GM21423 (cell line): ENCODE measurements at regions not wholly inside any gene's neighbourhood (a gene's known extent, or its start where the extent isn't known, plus 50 kb on each side); places are given as distances from the start of the nearest gene placed in this dataset.
"Not testable (repeated sequence)": the region's sequence is repeated elsewhere in the genome, so short reads cannot be mapped to it uniquely, and the experiment has no call there.

Source experiments
- ATAC-seq: cut with Tn5 transposase; IDR thresholded peaks from one replicate; pipeline ENCODE4 v1.9.1; 2021; ENCODE audit warnings: mild to moderate bottlenecking, moderate library complexity; ENCODE audit not compliant: unreplicated experiment

DNA sequence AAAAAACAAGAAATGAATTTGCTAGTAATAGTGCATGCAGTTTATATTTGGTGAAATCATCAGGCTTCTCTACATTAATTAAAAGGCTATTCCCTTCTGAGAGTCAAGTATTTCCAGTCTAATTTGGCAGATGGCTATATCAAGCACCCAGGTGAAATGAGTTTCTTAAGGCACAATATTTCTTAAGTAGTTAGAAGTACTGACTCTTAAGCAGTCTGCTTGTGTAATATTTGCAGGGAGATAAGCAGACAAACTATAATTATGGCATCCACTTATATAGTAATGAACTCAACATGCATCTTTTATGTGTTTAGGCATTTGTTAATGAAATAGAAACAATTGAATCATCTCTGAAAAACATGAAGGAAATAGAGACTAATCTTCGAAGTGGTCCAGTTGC is 189.2 kb downstream of the UTRN start:
- ATAC-seq = no peak

DNA sequence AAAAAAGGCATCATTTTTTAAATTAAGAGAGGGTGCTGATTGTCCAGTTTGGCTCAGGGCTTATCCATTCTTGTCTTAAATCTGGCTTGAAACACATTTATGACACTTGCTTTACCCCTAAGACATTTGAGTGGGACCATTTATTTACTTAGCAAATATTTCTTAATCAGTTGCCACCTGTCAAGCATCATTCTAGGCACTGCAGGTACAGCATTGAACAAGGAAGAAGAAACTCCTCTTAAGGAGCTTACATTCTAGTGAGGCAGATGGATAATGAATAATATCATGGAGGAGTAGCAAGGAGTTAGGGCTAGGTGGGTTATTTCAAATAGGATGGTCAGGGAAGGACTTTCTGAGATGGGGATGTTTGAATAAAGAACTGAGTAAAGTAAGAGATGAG is 189.8 kb downstream of the UTRN start:
- ATAC-seq = no peak

DNA sequence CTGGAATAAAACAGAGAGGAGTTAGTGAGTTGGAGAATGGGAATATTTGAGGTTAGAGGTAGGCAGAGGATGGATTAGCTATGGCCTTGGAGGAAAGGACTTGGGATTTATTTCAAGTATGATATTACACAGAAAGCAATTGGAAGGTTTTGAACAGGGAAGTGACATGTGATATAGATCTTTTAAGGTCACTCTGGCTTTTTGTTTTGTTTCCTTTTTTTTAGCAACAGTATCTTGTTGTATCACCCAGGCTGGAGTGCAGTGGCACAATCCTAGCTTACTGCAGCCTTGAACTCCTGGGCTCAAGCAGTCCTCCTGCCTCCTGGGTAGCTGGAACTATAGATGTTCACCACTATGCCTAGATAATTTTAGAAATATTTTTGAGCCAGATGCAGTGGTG is 190.3 kb downstream of the UTRN start:
- ATAC-seq = no peak

DNA sequence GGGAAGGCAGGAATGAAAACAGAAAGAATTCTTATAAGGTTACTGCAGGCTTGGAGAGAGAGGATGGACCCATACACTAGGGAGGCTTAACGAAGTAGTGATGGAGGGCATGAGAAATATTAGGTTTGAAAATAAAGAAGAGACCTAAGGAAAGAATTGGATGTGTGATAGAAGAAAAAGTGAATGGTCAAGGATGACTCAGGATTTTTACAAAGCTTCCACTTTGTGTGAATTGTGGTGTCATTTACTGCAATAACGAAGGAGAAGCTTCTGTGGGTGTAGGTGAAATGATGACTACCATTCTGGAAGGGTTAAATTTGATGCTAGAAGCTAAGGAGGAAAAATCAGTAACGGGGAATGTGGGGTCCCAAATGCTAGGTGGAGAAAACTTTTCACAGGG is 191.2 kb downstream of the UTRN start:
- ATAC-seq = no peak

DNA sequence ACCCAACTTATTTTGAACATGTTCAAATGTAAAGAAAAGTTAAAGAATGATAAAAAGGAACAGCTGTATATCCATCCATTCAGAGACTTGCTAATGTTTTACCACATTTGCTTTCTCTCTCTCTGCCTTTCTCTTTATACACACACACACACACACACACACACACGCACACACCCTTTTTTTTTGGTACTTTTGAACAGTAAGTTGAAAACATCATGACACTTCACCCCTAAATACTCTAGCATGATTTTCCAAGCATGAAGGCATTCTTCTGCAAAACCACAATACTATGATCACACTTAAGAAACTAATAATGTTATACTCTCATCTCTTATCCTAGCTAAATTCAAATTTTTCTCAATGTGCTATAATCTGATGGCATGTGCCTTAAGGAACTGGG is 192.3 kb downstream of the UTRN start:
- no peak for ATAC-seq

DNA sequence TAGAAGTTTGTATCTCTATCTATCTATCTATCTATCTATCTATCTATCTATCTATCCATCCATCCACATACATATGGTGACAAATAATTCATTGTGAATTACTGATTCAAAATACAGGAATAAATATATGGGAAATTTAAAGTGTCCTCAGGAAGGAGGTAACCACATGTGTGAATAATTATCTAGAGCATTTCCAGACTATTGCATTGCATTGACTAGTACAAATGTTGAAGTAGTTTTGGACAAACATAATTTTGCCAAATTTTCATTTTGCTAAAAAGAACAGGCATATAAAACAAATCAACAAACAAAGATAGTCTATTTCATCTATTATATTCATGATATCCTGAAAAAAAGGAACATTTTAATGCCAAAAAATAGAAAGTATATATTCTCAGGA is 192.7 kb downstream of the UTRN start:
- no peak for ATAC-seq

DNA sequence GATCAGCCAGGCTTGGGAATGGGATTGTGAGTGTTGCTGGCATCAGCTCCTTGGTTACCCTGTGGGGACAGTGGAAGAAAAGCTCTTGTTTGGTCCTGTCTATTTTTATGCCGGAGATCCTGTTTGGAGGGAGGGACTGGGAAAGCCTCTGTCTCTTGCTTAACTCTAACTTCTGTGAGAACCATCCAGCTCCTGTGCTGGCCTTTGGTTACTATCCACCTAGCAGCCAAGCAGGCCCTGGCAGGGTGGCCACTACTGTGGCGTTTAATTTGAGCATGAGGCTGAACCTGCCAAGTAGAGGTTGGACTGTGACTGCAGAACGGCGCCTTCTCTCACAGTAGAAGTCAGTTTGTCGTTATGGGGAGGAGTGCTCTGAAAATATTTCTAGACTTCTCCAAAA is 193.3 kb downstream of the UTRN start:
- no peak for ATAC-seq

DNA sequence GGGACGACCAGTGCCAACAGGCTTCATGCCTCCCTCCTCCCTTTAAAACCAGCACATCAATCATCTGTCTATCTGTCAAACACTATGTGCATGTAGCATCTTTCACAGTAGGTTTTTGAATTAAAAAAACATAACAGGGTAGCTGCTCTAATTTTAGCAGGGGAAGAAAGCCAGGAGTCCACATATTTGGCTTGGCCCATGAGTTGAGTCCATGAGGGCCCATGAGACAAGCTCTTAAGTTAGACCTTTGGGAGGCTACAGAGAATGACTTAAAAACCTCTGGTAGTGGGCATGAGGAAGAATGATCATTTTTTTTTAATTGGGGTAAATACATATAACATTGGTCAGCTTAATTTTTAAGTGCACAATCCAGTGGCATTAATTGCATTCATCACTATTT is 194.9 kb downstream of the UTRN start:
- no peak for ATAC-seq

DNA sequence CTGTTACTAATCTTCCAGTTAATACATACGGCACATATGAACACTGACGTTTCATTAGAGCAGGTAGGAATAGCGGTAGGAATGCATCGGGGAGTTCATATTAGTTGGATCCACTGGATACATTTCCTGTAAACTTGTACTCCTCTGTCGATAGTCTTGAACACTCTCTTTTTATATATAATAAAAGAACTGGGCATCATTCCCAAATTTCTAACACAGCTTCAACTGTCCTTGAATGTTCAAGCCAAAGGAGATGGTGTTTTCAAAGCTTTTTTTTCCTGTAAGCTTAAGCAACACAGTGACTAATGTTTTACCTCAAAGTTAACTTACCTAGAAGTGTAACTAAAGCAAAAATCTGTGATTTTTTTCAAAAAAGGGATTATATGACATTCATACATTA is 195.3 kb downstream of the UTRN start:
- ATAC-seq = no peak

DNA sequence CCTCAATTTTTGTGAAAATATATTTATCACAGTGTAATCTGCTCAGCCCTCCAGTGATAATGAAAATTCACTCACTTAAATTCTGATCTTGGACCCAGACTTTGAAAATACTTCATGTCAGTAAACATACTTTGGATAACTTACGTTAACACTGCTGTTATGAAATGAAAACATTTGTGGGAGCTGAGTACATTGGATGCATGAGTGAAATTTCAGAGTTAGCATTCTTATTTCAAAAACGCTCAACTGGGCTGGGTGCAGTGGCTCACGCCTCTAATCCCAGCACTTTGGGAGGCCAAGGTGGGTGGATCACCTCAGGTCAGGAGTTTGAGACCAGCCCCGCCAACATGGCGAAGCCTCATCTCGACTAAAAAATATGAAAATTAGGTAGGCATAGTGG is 196.4 kb downstream of the UTRN start:
- no peak for ATAC-seq

DNA sequence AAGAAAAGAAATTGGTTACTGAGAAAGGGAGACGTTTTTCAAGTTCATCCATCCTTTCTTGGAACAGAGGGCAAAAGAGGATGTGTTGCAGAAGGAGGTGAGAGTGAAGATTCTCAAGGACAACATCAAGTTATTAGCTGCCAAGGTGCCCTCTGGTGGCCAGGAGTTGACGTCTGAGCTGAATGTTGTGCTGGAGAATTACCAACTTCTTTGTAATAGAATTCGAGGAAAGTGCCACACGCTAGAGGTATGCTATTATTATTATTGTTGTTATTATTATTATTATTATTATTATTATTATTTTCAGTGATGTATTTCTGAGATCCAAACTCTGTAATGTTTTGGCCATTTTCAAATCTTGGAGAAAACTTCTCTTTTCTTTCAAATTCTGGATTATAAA is 197.0 kb downstream of the UTRN start:
- ATAC-seq = peak; percentile 79

DNA sequence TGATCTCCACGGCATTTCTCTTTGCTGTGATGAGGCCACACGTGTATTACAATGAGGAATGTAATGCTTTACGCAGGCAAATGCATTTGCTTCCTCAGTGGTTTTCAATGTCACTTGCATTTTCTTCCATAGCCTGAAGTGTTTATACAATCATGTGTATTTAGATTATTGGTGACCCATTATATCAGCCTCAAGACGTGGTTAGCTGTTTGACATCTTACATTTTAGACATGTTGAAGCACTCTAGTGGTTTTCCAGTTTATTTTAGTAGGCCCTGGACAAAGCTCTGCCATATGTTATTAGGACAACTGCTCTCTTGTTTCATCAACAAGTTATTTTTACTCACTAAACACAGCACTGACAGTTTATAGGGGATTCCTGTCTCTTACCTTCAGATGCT is 200.4 kb downstream of the UTRN start:
- no peak for ATAC-seq

DNA sequence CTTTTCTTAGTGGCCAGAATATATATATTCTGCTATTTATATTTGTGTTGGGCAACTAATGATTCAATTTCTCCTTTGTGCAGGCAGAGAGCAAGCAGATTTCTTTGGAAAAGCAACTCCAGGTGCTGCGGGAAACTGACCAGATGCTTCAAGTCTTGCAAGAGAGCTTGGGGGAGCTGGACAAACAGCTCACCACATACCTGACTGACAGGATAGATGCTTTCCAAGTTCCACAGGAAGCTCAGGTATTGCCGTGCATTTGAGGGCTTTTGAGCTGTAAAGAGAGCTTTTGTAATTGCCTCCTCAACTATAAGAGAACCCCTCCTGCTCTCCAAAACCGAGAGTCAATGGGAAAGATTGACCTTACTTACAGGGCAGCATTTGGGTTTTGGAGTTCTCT is 203.5 kb downstream of the UTRN start:
- no peak for ATAC-seq

DNA sequence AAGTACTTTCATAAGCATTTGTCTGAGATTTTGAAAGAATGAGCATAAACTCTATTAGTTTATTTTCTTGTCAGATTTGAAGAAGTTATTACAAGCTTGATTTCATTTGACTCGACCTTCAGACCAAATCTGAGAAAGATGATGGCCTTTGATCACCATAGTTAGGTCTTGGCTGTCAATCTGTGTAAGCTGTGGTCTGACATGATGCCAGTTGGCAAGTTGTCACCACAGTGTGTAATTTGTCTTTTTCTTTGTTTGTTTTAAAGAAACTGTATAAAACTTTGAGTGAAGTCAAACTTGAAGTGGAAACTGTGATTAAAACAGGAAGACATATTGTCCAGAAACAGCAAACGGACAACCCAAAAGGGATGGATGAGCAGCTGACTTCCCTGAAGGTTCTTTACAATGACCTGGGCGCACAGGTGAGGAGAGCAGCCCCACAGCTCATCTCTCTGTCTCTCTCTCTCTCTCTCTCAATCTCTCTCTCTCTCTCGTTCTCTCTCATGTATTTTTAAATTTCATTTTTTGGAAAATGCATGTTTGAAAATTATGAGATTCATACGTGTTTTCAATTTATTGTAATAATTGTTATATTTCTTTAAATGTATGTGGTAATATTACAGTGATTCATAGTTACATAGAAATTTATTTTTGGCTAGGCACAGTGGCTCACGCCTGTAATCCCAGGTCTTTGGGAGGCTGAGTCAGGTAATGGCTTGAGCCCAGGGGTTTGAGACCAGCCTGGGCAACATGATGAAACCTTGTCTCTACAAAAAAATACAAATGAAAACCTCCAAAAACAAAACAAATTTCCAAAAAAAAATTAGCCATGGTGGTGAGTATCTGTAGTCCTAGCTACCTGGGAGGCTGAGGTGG is 208.1 kb downstream of the UTRN start:
- ATAC-seq = no peak

DNA sequence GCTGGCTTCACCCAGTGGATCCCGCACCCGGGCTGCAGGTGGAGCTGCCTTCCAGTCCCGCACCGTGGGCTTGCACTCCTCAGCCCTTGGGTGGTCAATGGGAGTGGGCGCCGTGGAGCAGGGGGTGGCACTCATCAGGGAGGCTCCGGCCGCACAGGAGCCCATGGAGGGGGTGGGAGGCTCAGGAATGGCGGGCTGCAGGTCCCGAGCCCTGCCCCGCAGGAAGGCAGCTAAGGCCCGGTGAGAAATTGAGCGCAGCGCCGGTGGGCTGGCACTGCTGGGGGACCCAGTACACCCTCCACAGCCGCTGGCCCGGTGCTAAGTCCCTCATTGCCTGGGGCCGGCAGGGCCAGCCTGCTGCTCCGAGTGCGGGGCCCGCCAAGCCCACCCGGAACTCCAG is 209.9 kb downstream of the UTRN start:
- not testable (repeated sequence) for ATAC-seq

DNA sequence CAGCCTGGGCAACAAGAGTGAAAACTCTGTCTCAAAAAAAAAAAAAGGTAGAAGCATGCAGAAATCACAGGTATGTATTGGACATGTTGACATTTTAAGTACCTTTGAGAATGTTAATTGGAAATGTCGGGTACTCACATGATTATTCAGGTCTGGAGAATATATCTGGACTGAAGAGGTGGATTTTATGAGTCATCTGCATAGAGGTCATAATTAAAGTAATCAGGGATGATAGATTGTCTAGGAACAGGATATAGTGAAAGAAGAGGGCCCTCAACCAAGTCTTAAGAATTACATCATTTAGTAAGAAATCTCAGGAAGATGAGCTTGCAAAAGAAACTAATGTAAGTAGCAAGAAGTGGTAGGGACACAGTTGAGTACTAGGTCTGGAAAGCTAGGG is 212.5 kb downstream of the UTRN start:
- ATAC-seq = no peak

DNA sequence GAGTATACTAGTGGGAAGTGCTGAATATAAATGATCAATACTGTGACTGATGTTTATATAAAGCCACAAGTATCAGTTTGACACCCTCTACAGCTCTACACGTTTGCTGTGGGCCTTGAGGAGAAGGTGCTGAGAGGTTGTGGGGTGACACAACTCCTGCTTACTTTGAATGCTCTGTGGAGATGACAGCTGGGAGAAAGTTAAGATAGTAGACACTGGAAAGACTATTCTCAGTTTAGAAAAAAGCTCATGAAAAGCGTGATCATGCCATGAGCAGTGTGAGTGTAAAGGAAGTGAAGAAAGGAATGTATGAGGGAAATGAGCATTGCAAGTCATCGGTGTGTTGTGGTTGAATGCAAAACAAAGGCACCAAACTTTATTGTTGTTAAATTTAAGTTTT is 215.8 kb downstream of the UTRN start:
- ATAC-seq = no peak

DNA sequence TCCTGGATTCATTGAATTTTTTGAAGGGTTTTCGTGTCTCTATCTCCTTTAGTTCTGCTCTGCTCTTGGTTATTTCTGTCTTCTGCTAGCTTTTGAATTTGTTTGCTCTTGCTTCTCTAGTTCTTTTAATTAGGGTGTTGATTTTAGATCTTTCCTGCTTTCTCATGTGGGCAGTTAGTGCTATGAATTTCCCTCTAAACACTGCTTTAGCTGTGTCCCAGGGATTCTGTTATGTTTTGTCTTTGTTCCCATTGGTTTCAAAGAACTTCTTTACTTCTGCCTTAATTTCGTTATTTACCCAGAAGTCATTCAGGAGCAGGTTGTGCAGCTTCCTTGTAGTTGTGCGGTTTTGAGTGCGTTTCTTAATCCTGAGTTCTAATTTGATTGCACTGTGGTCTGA is 220.1 kb downstream of the UTRN start:
- not testable (repeated sequence) for ATAC-seq

DNA sequence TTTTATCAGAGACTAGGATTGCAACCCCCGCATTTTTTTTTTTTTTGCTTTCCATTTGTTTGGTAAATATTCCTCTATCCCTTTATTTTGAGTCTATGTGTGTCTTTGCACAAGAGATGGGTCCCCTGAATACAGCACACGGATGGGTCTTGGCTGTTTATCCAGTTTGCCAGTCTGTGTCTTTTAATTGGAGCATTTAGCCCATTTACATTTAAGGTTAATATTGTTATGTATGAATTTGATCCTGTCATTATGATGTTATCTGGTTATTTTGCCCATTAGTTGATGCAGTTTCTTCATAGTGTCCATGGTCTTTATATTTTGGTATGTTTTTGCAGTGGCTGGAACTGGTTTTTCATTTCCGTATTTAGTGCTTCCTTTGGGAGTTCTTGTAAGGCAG is 220.9 kb downstream of the UTRN start:
- not testable (repeated sequence) for ATAC-seq

DNA sequence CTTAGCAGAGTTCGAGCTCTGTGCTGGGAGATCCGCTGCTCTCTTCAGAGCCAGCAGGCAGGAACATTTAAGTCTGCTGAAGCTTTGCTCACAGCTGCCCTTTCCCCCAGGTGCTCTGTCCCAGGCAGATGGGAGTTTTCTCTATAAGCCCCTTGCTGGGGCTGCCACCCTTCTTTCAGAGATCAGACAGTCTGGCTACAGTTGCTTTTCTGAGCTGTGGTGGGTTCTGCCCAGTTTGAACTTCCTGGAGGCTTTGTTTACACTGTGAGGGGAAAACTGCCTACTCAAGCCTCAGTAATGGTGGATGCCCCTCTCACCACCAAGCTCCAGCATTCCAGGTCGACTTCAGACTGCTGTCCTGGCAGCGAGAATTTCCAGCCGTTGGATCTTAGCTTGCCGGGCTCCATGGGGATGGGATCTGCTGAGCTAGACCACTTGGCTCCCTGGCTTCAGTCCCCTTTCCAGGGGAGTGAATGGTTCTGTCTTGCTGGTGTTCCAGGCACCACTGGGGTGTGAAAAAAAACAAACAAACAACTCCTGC is 222.7 kb downstream of the UTRN start:
- ATAC-seq = not testable (repeated sequence)

DNA sequence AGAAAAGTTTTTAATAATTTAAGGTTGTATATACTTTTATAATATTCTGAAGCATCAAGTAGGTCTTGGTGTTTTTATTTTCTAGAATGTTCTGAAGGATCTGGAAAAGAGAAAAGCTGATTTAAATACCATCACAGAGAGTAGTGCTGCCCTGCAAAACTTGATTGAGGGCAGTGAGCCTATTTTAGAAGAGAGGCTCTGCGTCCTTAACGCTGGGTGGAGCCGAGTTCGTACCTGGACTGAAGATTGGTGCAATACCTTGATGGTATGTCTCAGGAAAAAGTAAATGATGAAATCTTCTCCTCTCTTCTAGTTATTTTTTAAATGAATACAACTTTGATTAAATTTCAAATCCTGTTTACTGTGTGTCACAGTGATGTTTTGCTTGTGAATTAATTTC is 225.7 kb downstream of the UTRN start:
- ATAC-seq = no peak

DNA sequence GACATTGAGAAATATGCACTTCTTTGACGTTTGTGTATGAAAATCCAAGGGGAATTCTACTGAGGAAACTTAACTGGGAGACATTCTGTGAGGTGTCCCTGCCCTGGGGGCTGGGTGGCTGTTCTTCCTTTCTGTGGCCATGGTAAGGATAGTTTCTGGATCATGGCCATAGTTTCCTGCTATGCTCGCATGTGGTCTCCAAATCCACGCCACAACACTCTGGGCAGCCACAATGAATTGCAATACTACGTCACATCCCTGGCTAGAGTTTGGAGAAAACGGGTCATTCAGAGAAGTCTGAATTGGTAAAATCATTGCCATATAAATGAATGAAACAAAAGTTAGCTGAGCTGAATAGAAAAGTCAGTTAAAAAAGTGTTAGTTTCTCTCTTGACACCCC is 230.6 kb downstream of the UTRN start:
- ATAC-seq = no peak

DNA sequence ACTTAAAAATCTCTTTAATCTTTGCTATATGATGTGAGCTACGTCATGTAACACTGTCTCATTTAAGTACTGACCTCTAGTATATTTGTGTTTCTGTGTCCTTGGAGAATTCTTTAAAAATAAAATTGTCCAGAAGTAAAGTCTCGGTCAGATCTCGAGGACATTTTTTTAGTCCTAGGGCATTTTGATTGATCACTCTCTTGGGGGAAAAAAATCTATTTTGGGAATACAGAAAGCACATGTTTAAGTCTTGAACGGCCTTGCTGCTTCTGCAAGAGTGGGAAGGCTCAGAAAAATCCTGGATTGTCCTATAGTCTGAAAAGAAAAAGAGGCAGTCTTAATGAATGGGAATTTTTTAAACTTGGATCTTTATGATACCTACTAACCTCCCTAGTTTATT is 234.3 kb downstream of the UTRN start:
- no peak for ATAC-seq
